HCT116 (cell line): ENCODE measurements at regions not wholly inside any gene's neighbourhood (a gene's known extent, or its start where the extent isn't known, plus 50 kb on each side); places are given as distances from the start of the nearest gene placed in this dataset.

Source experiments
- CEBPB ChIP-seq: IDR thresholded peaks from 2 replicates; pipeline ENCODE4 v1.6.1; 2012; ENCODE audit warnings: low read depth
- EZH2phosphoT487 ChIP-seq: fragments of 200-600 bp; IDR thresholded peaks from 2 replicates; pipeline ENCODE4 v1.6.1; 2018; ENCODE audit warnings: antibody characterized with exemption, borderline replicate concordance
- POLR2A ChIP-seq: IDR thresholded peaks from 2 replicates; pipeline ENCODE4 v1.7.0; 2011; ENCODE audit warnings: borderline replicate concordance; ENCODE audit not compliant: insufficient read depth, insufficient read length; ENCODE audit errors: extremely low read depth
- POLR2AphosphoS5 ChIP-seq: IDR thresholded peaks from 2 replicates; pipeline ENCODE4 v1.6.1; 2011; ENCODE audit warnings: mild to moderate bottlenecking, low read depth, low read length, moderate library complexity
- YY1 ChIP-seq: IDR thresholded peaks from 2 replicates; pipeline ENCODE4 v1.6.1; 2011; ENCODE audit warnings: low read length, low read depth, moderate library complexity, mild to moderate bottlenecking; ENCODE audit not compliant: insufficient replicate concordance; ENCODE audit errors: extremely low read depth
- TF ChIP-seq, protein P1 (sequence below), 3 experiments: fragments of 200-600 bp in 1 of 3; sonication (generic) in 1 of 3; IDR thresholded peaks in 2 of 3; conservative IDR thresholded peaks in 1 of 3; 2 replicates each; pipeline ENCODE4 v1.5.1; 2012 to 2017; ENCODE audit warnings: low read depth in 2 of 3, low read length in 2 of 3, antibody characterized with exemption in 1 of 3, borderline replicate concordance in 1 of 3, control low read depth in 1 of 3, mild to moderate bottlenecking in 1 of 3, mixed read lengths in 1 of 3, mixed run types in 1 of 3, moderate library complexity in 1 of 3; ENCODE audit not compliant: insufficient read depth in 1 of 3

DNA sequence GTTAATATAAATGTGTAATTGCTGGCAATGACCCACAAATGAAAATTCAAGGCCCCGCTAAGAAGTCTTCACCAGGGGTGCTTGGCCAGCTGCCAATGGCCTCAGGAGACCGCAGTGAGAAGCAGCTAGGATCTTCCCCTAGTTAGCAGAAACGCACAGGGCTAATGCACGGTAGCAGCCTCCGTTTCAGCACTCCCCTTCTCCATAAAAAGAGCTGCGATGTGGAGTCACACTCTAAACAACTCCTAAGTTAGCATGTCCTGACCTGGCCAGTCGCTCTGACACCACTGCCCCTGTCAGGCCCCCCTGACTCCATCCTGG lies 139.0 kb downstream of the SEPTIN14 start:
- TF ChIP-seq, protein P1, sequence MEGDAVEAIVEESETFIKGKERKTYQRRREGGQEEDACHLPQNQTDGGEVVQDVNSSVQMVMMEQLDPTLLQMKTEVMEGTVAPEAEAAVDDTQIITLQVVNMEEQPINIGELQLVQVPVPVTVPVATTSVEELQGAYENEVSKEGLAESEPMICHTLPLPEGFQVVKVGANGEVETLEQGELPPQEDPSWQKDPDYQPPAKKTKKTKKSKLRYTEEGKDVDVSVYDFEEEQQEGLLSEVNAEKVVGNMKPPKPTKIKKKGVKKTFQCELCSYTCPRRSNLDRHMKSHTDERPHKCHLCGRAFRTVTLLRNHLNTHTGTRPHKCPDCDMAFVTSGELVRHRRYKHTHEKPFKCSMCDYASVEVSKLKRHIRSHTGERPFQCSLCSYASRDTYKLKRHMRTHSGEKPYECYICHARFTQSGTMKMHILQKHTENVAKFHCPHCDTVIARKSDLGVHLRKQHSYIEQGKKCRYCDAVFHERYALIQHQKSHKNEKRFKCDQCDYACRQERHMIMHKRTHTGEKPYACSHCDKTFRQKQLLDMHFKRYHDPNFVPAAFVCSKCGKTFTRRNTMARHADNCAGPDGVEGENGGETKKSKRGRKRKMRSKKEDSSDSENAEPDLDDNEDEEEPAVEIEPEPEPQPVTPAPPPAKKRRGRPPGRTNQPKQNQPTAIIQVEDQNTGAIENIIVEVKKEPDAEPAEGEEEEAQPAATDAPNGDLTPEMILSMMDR (IDR thresholded peaks at IDR 0.05 in 2 of 3, conservative IDR thresholded peaks at IDR 0.05 in 1 of 3; ENCODE audit: borderline replicate concordance in 1 of 3, insufficient read depth in 1 of 3, low read depth in 2 of 3, low read length in 2 of 3) = no peak
- TF ChIP-seq POLR2A = no peak
- no peak for TF ChIP-seq YY1
- TF ChIP-seq EZH2phosphoT487 = no peak
- no peak for TF ChIP-seq CEBPB
- no peak for TF ChIP-seq POLR2AphosphoS5
